SJCRH30 (cell line): ENCODE measurements at regions not wholly inside any gene's neighbourhood (a gene's known extent, or its start where the extent isn't known, plus 50 kb on each side); places are given as distances from the start of the nearest gene placed in this dataset.

Experiments used
- DNase-seq, 2 experiments: peaks; one replicate each; pipeline ENCODE4 v3.0.0-alpha.2; 2015 to 2020
- H3K27ac ChIP-seq: fragments of 250-450 bp; sonication (Bioruptor Pico); 2 replicates; pipeline ENCODE4 v1.5.1; 2020; ENCODE audit warnings: mild to moderate bottlenecking, moderate library complexity
- H3K27me3 ChIP-seq: fragments of 250-450 bp; sonication (Bioruptor Pico); 2 replicates; pipeline ENCODE4 v1.5.1; 2020; ENCODE audit warnings: mild to moderate bottlenecking, moderate library complexity
- H3K36me3 ChIP-seq: fragments of 250-450 bp; sonication (Bioruptor Pico); 2 replicates; pipeline ENCODE4 v1.5.1; 2020; ENCODE audit warnings: mild to moderate bottlenecking, moderate library complexity
- H3K4me1 ChIP-seq: fragments of 250-450 bp; sonication (Bioruptor Pico); 2 replicates; pipeline ENCODE4 v1.5.1; 2020; ENCODE audit warnings: mild to moderate bottlenecking, moderate library complexity
- H3K4me3 ChIP-seq: fragments of 250-450 bp; sonication (Bioruptor Pico); 2 replicates; pipeline ENCODE4 v1.5.1; 2020; ENCODE audit warnings: mild to moderate bottlenecking, moderate library complexity
- H3K9me3 ChIP-seq: fragments of 250-450 bp; sonication (Bioruptor Pico); replicated peaks from 2 replicates; pipeline ENCODE4 v1.5.1; 2020; ENCODE audit warnings: mild to moderate bottlenecking, moderate library complexity

GRCh38 chr22:34760276-34761008, 305.5 kb upstream of the ISX start:
- Histone ChIP-seq H3K27ac (peak overlapping the region; percentile 90), H3K36me3 (no peaks in the 10 kb centered on the region), H3K9me3 (no peaks in the 10 kb centered on the region)

GRCh38 chr22:34761111-34761510, 304.8 kb upstream of the ISX start:
- Histone ChIP-seq H3K4me3 (no peak overlapping the region), H3K36me3 (no peaks in the 10 kb centered on the region), H3K4me1 (peaks cover 20% of the 10 kb centered on the region), H3K27ac (peak overlapping the region; percentile 90), H3K9me3 (no peaks in the 10 kb centered on the region), H3K27me3 (no peaks in the 10 kb centered on the region)
- peak; percentile 86 to 90 for DNase-seq

More at GRCh38 chr22:34760276-34761008, 305.5 kb upstream of the ISX start:
- Histone ChIP-seq H3K27me3 (no peaks in the 10 kb centered on the region), H3K4me3 (0 out of 2 replicates have a peak overlapping the region, but pooled peaks have one; percentile 6), H3K4me1 (peaks cover 20% of the 10 kb centered on the region)
- DNase-seq, result peak; percentile 69 to 75

GRCh38 chr22:34763496-34763895, 302.5 kb upstream of the ISX start:
- Histone ChIP-seq H3K4me1 (peaks cover 20% of the 10 kb centered on the region), H3K9me3 (no peaks in the 10 kb centered on the region), H3K27me3 (no peaks in the 10 kb centered on the region), H3K36me3 (no peaks in the 10 kb centered on the region), H3K27ac (no peak overlapping the region), H3K4me3 (no peak overlapping the region)
- DNase-seq, result no peak

- no peak for DNase-seq
- Histone ChIP-seq H3K27ac (no peak overlapping the region), H3K9me3 (no peaks in the 10 kb centered on the region)
Observed at GRCh38 chr22:34765115-34765514, 300.8 kb upstream of the ISX start.

GRCh38 chr22:34769361-34769760, 296.6 kb upstream of the ISX start:
- Histone ChIP-seq H3K4me1 (no peaks in the 10 kb centered on the region), H3K36me3 (no peaks in the 10 kb centered on the region), H3K4me3 (no peak overlapping the region), H3K27ac (no peak overlapping the region), H3K9me3 (no peaks in the 10 kb centered on the region), H3K27me3 (no peaks in the 10 kb centered on the region)
- no peak for DNase-seq

More at GRCh38 chr22:34765115-34765514, 300.8 kb upstream of the ISX start:
- H3K4me3 ChIP-seq, result no peak overlapping the region
- no peaks in the 10 kb centered on the region for H3K27me3 ChIP-seq
- H3K36me3 ChIP-seq, result no peaks in the 10 kb centered on the region
- H3K4me1 ChIP-seq, result peaks cover 13% of the 10 kb centered on the region

- no peaks in the 10 kb centered on the region for H3K9me3 ChIP-seq
- no peaks in the 10 kb centered on the region for H3K27me3 ChIP-seq
- H3K27ac ChIP-seq, result no peak overlapping the region
Observed at GRCh38 chr22:34776817-34777216, 289.1 kb upstream of the ISX start.

GRCh38 chr22:34781681-34782080, 284.3 kb upstream of the ISX start:
- no peaks in the 10 kb centered on the region for H3K27me3 ChIP-seq
- no peak for DNase-seq
- H3K9me3 ChIP-seq, result no peaks in the 10 kb centered on the region
- H3K4me3 ChIP-seq, result no peak overlapping the region
- H3K36me3 ChIP-seq, result no peaks in the 10 kb centered on the region
- H3K27ac ChIP-seq, result no peak overlapping the region
- H3K4me1 ChIP-seq, result no peaks in the 10 kb centered on the region

More at GRCh38 chr22:34776817-34777216, 289.1 kb upstream of the ISX start:
- Histone ChIP-seq H3K36me3 (no peaks in the 10 kb centered on the region), H3K4me1 (no peaks in the 10 kb centered on the region), H3K4me3 (no peak overlapping the region)
- DNase-seq, result no peak

- Histone ChIP-seq H3K4me1 (no peaks in the 10 kb centered on the region), H3K27me3 (no peaks in the 10 kb centered on the region), H3K9me3 (no peaks in the 10 kb centered on the region), H3K36me3 (no peaks in the 10 kb centered on the region), H3K27ac (no peak overlapping the region), H3K4me3 (no peak overlapping the region)
- DNase-seq, result no peak
Observed at GRCh38 chr22:34783436-34783835, 282.5 kb upstream of the ISX start.

GRCh38 chr22:34784056-34784455, 281.9 kb upstream of the ISX start:
- Histone ChIP-seq H3K27ac (no peak overlapping the region), H3K4me1 (no peaks in the 10 kb centered on the region), H3K4me3 (no peak overlapping the region)

GRCh38 chr22:34797826-34798225, 268.1 kb upstream of the ISX start:
- Histone ChIP-seq H3K27me3 (no peaks in the 10 kb centered on the region), H3K27ac (peak overlapping the region; percentile 81)
- no peak for DNase-seq

More at GRCh38 chr22:34784056-34784455, 281.9 kb upstream of the ISX start:
- no peaks in the 10 kb centered on the region for H3K27me3 ChIP-seq
- DNase-seq, result no peak
- H3K9me3 ChIP-seq, result no peaks in the 10 kb centered on the region
- no peaks in the 10 kb centered on the region for H3K36me3 ChIP-seq

GRCh38 chr22:34798605-34799004, 267.4 kb upstream of the ISX start:
- peak overlapping the region; percentile 81 for H3K27ac ChIP-seq
- peak; percentile 95 to 98 for DNase-seq
- H3K36me3 ChIP-seq, result no peaks in the 10 kb centered on the region
- no peaks in the 10 kb centered on the region for H3K27me3 ChIP-seq
- H3K9me3 ChIP-seq, result no peaks in the 10 kb centered on the region; the same call in none of the 2 replicates
- H3K4me1 ChIP-seq, result peaks cover 47% of the 10 kb centered on the region
- no peak overlapping the region for H3K4me3 ChIP-seq

More at GRCh38 chr22:34797826-34798225, 268.1 kb upstream of the ISX start:
- Histone ChIP-seq H3K36me3 (no peaks in the 10 kb centered on the region), H3K4me3 (no peak overlapping the region), H3K4me1 (peaks cover 47% of the 10 kb centered on the region), H3K9me3 (no peaks in the 10 kb centered on the region; the same call in none of the 2 replicates)

- no peaks in the 10 kb centered on the region; the same call in none of the 2 replicates for H3K9me3 ChIP-seq
- H3K27ac ChIP-seq, result peak overlapping the region; percentile 81
- H3K36me3 ChIP-seq, result no peaks in the 10 kb centered on the region
- H3K4me3 ChIP-seq, result 0 out of 2 replicates have a peak overlapping the region, but pooled peaks have one; percentile 12
- H3K4me1 ChIP-seq, result peaks cover 50% of the 10 kb centered on the region
- peak; percentile 72 to 82 for DNase-seq
- H3K27me3 ChIP-seq, result no peaks in the 10 kb centered on the region
Observed at GRCh38 chr22:34800260-34800980, 265.5 kb upstream of the ISX start.

GRCh38 chr22:34801221-34801620, 264.7 kb upstream of the ISX start:
- H3K27me3 ChIP-seq, result no peaks in the 10 kb centered on the region
- H3K36me3 ChIP-seq, result no peaks in the 10 kb centered on the region
- no peak for DNase-seq
- H3K4me3 ChIP-seq, result no peak overlapping the region
- H3K9me3 ChIP-seq, result no peaks in the 10 kb centered on the region; the same call in none of the 2 replicates
- H3K27ac ChIP-seq, result no peak overlapping the region
- peaks cover 50% of the 10 kb centered on the region for H3K4me1 ChIP-seq

- no peak for DNase-seq
- Histone ChIP-seq H3K4me3 (no peak overlapping the region), H3K27ac (no peak overlapping the region), H3K27me3 (no peaks in the 10 kb centered on the region), H3K9me3 (no peaks in the 10 kb centered on the region; the same call in 1 of the 2 replicates), H3K36me3 (no peaks in the 10 kb centered on the region), H3K4me1 (peaks cover 34% of the 10 kb centered on the region)
Observed at GRCh38 chr22:34804091-34804490, 261.9 kb upstream of the ISX start.

GRCh38 chr22:34804604-34805003, 261.4 kb upstream of the ISX start:
- peaks cover 29% of the 10 kb centered on the region for H3K4me1 ChIP-seq
- H3K27me3 ChIP-seq, result no peaks in the 10 kb centered on the region
- H3K4me3 ChIP-seq, result no peak overlapping the region
- no peaks in the 10 kb centered on the region for H3K36me3 ChIP-seq
- no peak overlapping the region for H3K27ac ChIP-seq
- H3K9me3 ChIP-seq, result no peaks in the 10 kb centered on the region; the same call in 1 of the 2 replicates
- DNase-seq, result peak; percentile 59 to 73
